GM12875 (cell line): ENCODE measurements at regions not wholly inside any gene's neighbourhood (a gene's known extent, or its start where the extent isn't known, plus 50 kb on each side); places are given as distances from the start of the nearest gene placed in this dataset.

Source experiments
- H3K4me3 ChIP-seq: one replicate; pipeline ENCODE4 v1.5.1; 2011; ENCODE audit warnings: low read depth, low read length, control low read depth
- TF ChIP-seq, protein P1 (sequence below): IDR thresholded peaks from 2 replicates; pipeline ENCODE4 v1.5.1; 2011; ENCODE audit warnings: low read depth, mild to moderate bottlenecking, control low read depth, inconsistent platforms, low read length, moderate library complexity, borderline replicate concordance; ENCODE audit not compliant: insufficient read depth

DNA sequence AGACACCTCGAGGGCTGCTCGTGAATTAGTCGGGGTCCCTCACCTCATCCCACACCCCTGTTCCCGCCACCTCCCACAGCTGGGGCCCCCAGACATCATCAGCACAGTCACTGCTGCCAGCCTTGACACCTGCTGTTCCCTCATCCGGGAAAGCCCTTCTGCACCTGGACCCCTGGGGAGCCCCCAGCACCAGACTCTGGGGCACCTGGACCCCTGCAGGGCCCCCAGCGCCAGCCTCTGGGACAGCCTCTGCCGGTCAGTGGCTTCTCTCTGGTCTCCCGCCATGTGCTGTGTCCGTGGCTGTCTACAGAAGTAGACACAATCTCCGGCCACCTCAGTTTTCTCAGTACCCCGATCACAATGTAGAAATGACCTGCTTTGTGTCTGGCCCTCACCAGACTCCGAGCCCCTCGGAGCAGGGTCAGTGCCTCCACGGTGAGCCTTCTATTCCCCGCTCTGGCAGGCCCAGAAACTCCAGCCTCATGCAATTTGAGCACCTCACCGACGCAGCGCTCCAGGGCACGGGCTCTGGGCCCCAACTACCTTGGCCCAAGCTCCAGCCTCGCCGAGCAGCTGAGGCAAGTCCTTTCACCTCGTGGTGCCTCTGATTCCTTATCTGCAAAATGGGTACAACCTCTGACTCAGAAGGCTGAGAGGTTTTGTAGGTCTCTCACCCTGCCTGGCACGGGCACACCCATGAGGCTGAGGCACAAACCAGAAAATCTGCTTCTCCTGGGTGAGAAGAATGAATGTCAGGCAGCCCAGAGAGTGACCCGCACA is 84.7 kb downstream of the RIPK4 start:
- no peak overlapping the region for H3K4me3 ChIP-seq
- TF ChIP-seq, protein P1, sequence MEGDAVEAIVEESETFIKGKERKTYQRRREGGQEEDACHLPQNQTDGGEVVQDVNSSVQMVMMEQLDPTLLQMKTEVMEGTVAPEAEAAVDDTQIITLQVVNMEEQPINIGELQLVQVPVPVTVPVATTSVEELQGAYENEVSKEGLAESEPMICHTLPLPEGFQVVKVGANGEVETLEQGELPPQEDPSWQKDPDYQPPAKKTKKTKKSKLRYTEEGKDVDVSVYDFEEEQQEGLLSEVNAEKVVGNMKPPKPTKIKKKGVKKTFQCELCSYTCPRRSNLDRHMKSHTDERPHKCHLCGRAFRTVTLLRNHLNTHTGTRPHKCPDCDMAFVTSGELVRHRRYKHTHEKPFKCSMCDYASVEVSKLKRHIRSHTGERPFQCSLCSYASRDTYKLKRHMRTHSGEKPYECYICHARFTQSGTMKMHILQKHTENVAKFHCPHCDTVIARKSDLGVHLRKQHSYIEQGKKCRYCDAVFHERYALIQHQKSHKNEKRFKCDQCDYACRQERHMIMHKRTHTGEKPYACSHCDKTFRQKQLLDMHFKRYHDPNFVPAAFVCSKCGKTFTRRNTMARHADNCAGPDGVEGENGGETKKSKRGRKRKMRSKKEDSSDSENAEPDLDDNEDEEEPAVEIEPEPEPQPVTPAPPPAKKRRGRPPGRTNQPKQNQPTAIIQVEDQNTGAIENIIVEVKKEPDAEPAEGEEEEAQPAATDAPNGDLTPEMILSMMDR, result no peak

DNA sequence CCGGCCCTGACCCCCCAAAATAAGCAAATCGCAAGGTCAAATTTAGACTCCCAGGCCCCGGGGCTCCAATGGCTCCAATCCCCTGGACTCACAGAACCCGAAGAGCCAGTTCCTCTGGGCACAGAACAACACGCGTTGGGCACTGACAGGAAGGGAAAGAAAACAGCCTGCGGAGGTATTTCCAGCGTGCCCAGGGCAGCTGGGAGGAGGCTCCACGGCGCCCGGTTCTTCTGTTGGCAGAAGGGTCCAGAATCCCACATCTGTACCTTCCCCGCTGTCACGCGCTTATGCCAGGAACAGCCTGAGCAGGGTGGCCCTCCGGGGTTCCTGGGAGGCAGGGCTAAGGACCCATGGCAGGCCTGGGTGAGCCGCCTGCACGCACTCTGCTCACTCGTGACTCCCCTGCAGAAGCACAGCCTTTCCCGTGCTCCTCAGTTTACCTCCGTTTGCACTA is 85.5 kb downstream of the RIPK4 start:
- TF ChIP-seq, protein P1, result no peak
- no peak overlapping the region for H3K4me3 ChIP-seq

DNA sequence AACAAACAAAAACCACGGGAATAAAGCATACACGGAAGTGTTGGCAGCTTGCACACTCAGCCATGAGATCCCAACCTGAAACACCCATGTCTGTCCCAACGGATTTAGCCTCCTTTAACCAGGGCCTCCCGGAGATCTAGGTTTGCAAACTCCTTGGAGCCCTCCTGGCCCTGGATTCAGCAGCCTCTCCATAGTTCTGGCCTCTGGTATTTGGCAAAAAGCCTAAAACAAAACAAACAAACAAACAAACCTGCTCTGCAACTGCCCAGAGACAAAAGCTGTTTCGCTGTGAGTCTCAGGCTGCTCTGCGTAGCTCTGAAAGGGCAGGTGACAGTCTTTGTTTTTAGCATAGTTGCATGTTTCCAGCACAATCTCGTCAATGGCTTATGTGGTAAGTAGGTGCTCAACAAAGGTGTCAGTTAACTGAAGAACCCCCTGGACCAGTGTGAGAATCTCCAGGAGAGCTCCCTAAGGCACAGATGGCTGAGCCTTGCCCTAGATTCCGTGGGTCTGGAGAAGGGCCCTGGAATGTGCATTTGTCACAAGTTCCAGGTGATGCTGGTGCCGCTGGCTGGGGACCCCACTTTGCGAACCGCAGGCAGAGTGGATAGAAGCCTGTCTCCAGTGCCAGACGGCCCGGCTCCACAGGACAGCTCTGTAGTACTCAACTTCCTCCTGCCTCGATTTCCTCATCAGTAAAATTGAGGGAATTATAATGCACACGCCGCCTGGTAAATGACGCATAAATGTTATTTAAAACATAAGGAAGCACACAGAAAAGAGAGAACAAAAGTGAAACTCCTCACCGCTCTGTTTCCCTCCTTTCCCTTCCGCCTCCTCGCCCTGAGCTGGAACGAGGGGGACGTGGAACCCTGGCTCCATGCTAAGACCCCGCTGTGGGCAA is 86.2 kb downstream of the RIPK4 start:
- H3K4me3 ChIP-seq, result no peak overlapping the region
- TF ChIP-seq, protein P1, result no peak

DNA sequence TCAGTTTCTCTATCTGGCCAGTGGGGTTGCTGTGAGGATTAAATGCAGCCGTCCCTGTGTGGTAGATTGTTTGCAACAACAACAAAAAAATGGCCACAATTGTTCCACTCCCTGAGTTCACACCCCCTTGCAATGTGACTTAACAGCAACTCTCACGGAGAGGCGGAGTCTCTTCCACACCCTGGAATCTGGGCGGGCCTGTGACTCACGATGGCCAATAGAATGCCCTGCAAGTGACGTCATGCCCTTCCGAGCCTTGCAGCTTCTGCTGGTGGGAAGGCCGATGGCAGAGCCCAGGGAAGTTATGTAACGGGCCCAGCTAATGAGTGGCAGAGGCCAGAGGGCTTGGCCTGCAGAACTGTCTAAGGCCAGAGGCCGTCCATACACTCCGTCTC is 87.9 kb downstream of the RIPK4 start:
- H3K4me3 ChIP-seq, result no peak overlapping the region
- TF ChIP-seq, protein P1, result no peak

DNA sequence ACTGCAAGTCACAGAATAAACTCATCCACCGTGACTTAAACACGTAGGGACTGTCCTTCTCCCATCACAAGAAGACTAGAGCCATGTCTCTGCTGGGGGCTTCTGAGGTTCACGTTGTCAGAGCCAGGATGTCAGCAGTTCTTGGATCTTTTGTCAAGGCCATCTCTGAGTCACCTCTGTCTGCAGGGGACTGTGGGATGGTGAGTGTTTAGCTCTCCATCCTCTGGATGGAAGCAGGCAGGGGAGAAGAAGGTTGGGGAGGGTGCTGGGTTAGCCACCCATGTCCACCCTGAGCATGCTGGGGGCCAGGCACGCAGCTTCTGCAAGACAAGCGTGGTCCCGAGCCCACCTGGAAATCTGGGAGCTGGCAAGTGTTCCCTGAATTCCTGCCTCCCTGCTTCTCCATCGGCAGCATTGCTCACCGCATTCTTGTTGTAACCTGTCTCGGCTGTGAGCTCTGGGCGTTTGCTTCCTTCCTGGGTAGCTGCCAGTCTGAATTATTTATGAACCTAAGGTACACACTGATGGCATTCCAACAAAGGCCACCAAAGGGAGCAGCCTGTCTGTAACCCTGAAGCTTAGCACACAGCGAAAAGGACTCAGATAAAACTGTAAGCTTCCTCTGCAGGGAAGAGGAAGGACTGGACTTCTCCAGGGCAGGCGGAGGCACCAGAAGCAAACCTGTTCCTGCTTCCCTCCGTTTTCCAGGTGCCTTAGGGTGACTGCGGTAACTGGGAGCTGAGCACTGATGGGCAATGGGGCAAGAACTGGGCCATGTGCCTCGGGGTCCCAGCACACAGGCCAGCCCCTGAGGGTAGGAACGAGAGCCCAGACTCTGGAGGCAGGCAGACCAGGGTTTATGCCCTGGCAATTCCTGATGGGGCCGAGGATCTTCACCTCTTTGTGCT is 88.6 kb downstream of the RIPK4 start:
- H3K4me3 ChIP-seq, result no peak overlapping the region

DNA sequence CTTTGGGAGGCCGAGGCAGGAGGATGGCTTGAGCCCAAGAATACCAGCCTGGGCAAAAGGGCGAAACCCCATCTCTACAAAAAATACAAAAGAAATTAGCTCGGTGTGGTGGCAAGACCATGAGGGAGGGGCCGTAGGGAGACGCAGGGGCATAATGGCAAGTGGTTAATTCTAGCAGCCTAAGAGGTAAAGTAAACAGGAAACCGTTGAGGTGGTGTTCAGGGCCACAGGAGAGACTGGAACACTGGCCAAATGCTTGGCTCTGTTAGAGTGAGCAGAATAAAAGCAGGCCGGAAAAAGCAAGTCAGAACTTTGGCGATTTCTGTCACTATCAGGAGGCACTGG is 89.2 kb downstream of the RIPK4 start:
- TF ChIP-seq, protein P1, result no peak
- H3K4me3 ChIP-seq, result no peak overlapping the region

More for the DNA sequence above, 88.6 kb downstream of the RIPK4 start:
- TF ChIP-seq, protein P1, result no peak
